ENCODE measurements at regions not wholly inside any gene's neighbourhood (a gene's known extent, or its start where the extent isn't known, plus 50 kb on each side); places are given as distances from the start of the nearest gene placed in this dataset.

GRCh38 chr22:48173773-48174160 is 1411.3 kb downstream of the TBC1D22A start:
- DNase-seq (ENCODE audit: low spot score) = no peak

GRCh38 chr22:48173061-48173772 is 1410.8 kb downstream of the TBC1D22A start:
- no peak for DNase-seq (ENCODE audit: low spot score)

GRCh38 chr22:48171271-48171691 is 1408.8 kb downstream of the TBC1D22A start:
- DNase-seq (ENCODE audit: low spot score) = no peak

GRCh38 chr22:48169227-48169626 is 1406.8 kb downstream of the TBC1D22A start:
- DNase-seq (ENCODE audit: low spot score) = no peak

- DNase-seq (ENCODE audit: low spot score) = no peak
Measured at GRCh38 chr22:48167238-48167637, 1404.8 kb downstream of the TBC1D22A start.

GRCh38 chr22:48161298-48161697 is 1398.8 kb downstream of the TBC1D22A start:
- DNase-seq (ENCODE audit: low spot score) = no peak

GRCh38 chr22:48157676-48158075 is 1395.2 kb downstream of the TBC1D22A start:
- no peak for DNase-seq (ENCODE audit: low spot score)

GRCh38 chr22:48156603-48157355 is 1394.3 kb downstream of the TBC1D22A start:
- no peak for DNase-seq (ENCODE audit: low spot score)

- DNase-seq (ENCODE audit: low spot score) = no peak
Measured at GRCh38 chr22:48155446-48155845, 1393.0 kb downstream of the TBC1D22A start.

GRCh38 chr22:48154943-48155240 is 1392.4 kb downstream of the TBC1D22A start:
- no peak for DNase-seq (ENCODE audit: low spot score)

GRCh38 chr22:48154169-48154942 is 1391.9 kb downstream of the TBC1D22A start:
- DNase-seq (ENCODE audit: low spot score) = no peak

GRCh38 chr22:48153726-48154125 is 1391.3 kb downstream of the TBC1D22A start:
- no peak for DNase-seq (ENCODE audit: low spot score)

- DNase-seq (ENCODE audit: low spot score) = no peak
Measured at GRCh38 chr22:48152916-48153315, 1390.5 kb downstream of the TBC1D22A start.

- DNase-seq (ENCODE audit: low spot score) = no peak
Measured at GRCh38 chr22:48152164-48152775, 1389.8 kb downstream of the TBC1D22A start.

- no peak for DNase-seq (ENCODE audit: low spot score)
Measured at GRCh38 chr22:48151641-48152040, 1389.2 kb downstream of the TBC1D22A start.

- no peak for DNase-seq (ENCODE audit: low spot score)
Measured at GRCh38 chr22:48147831-48148230, 1385.4 kb downstream of the TBC1D22A start.

- no peak for DNase-seq (ENCODE audit: low spot score)
Measured at GRCh38 chr22:48147404-48147803, 1385.0 kb downstream of the TBC1D22A start.

- DNase-seq (ENCODE audit: low spot score) = no peak
Measured at GRCh38 chr22:48146426-48146825, 1384.0 kb downstream of the TBC1D22A start.

- DNase-seq (ENCODE audit: low spot score) = no peak
Measured at GRCh38 chr22:48145738-48146137, 1383.3 kb downstream of the TBC1D22A start.

GRCh38 chr22:48144318-48144717 is 1381.9 kb downstream of the TBC1D22A start:
- DNase-seq (ENCODE audit: low spot score) = no peak

GRCh38 chr22:48143856-48144255 is 1381.4 kb downstream of the TBC1D22A start:
- DNase-seq (ENCODE audit: low spot score) = no peak

GRCh38 chr22:48142388-48142787 is 1379.9 kb downstream of the TBC1D22A start:
- no peak for DNase-seq (ENCODE audit: low spot score)

- no peak for DNase-seq (ENCODE audit: low spot score)
Measured at GRCh38 chr22:48141301-48141700, 1378.9 kb downstream of the TBC1D22A start.
